Naive B cell (primary cell): ENCODE measurements at regions not wholly inside any gene's neighbourhood (a gene's known extent, or its start where the extent isn't known, plus 50 kb on each side); places are given as distances from the start of the nearest gene placed in this dataset.
"Not testable (repeated sequence)": the region's sequence is repeated elsewhere in the genome, so short reads cannot be mapped to it uniquely, and the experiment has no call there.

Experiments used
- ATAC-seq, 2 donors: fragments of 150-1000 bp; cut with Tn5 transposase; 2 replicates each; pipeline ENCODE4 v1.10.0; 2021; ENCODE audit warnings: low read depth in 2 of 2, mild to moderate bottlenecking in 2 of 2, moderate library complexity in 2 of 2
- DNase-seq: peaks from one replicate; pipeline ENCODE4 v3.0.0; 2022
- H3K27ac Mint-ChIP-seq, 6 donors: one replicate each; pipeline ENCODE4 v1.8.0; 2020 to 2022; ENCODE audit warnings: mild to moderate bottlenecking in 6 of 6, mixed read lengths in 6 of 6, moderate library complexity in 5 of 6, inconsistent platforms in 2 of 6
- H3K27me3 Mint-ChIP-seq, 3 donors: one replicate each; pipeline ENCODE4 v1.8.0; 2021 to 2022; ENCODE audit warnings: mixed read lengths in 3 of 3, mild to moderate bottlenecking in 1 of 3
- H3K36me3 Mint-ChIP-seq, 2 donors: one replicate each; pipeline ENCODE4 v1.8.0; 2020 to 2022; ENCODE audit warnings: mixed read lengths in 2 of 2, inconsistent platforms in 1 of 2, mild to moderate bottlenecking in 1 of 2
- H3K4me1 Mint-ChIP-seq, 3 donors: one replicate each; pipeline ENCODE4 v1.8.0; 2020 to 2022; ENCODE audit warnings: mixed read lengths in 3 of 3, inconsistent platforms in 1 of 3, mild to moderate bottlenecking in 1 of 3, moderate library complexity in 1 of 3
- H3K4me3 Mint-ChIP-seq, 8 donors: one replicate each; pipeline ENCODE4 v1.8.0; 2020 to 2022; ENCODE audit warnings: mild to moderate bottlenecking in 8 of 8, mixed read lengths in 8 of 8, moderate library complexity in 8 of 8, inconsistent platforms in 2 of 8
- H3K9me3 Mint-ChIP-seq, 7 donors: one replicate each; pipeline ENCODE4 v1.8.0; 2020 to 2022; ENCODE audit warnings: mixed read lengths in 7 of 7, mild to moderate bottlenecking in 5 of 7, inconsistent platforms in 2 of 7, moderate library complexity in 1 of 7

DNA sequence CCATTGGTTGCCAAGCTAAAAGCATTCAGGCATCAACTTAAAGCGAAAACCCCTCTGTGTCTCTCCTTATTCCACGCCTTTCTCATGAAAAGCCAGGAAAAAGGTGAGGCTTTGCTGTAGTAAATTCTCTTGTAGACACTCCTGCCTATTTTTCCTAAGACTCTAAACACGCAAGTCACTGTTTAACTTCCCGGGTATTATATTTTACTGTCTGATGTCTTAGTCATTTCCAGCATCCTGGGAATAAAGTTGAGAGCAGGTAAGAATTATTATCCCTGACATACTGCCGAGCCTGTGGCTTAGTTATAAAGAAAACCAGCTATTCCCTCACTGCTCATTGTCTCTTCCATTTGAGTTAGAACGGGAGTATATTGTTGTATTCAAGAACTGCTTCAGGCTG, 112.4 kb upstream of the GATA6 start:
- Mint-ChIP-seq H3K4me1 (no peaks in the 10 kb centered on the region), H3K36me3 (no peaks in the 10 kb centered on the region), H3K9me3 (peaks cover 0 to 13% (median 3%) of the 10 kb centered on the region in 7 donors), H3K27ac (no peak overlapping the region), H3K4me3 (no peak overlapping the region), H3K27me3 (no peaks in the 10 kb centered on the region)
- DNase-seq (no peak), ATAC-seq (no peak)

- Mint-ChIP-seq H3K27me3 (no peaks in the 10 kb centered on the region), H3K9me3 (peaks cover 0 to 12% (median 3%) of the 10 kb centered on the region in 7 donors), H3K4me1 (no peaks in the 10 kb centered on the region), H3K27ac (no peak overlapping the region), H3K4me3 (no peak overlapping the region), H3K36me3 (no peaks in the 10 kb centered on the region)
- DNase-seq (no peak), ATAC-seq (no peak)
These were observed 111.4 kb upstream of the GATA6 start for GRCh38 chr18:22057908-22058527.

GRCh38 chr18:22060361-22060760, 109.0 kb upstream of the GATA6 start:
- no peak for ATAC-seq
- no peak for DNase-seq
- Mint-ChIP-seq H3K4me3 (no peak overlapping the region), H3K36me3 (no peaks in the 10 kb centered on the region), H3K4me1 (no peaks in the 10 kb centered on the region), H3K27me3 (no peaks in the 10 kb centered on the region), H3K9me3 (peaks cover 0 to 9% (median 2%) of the 10 kb centered on the region in 7 donors), H3K27ac (no peak overlapping the region)

GRCh38 chr18:22063102-22063501, 106.3 kb upstream of the GATA6 start:
- no peak for DNase-seq
- no peak for ATAC-seq
- H3K9me3 Mint-ChIP-seq: peaks cover 0 to 10% (median 5%) of the 10 kb centered on the region in 7 donors
- H3K27ac Mint-ChIP-seq: no peak overlapping the region
- no peaks in the 10 kb centered on the region for H3K4me1 Mint-ChIP-seq
- H3K36me3 Mint-ChIP-seq: no peaks in the 10 kb centered on the region
- no peak overlapping the region for H3K4me3 Mint-ChIP-seq
- no peaks in the 10 kb centered on the region for H3K27me3 Mint-ChIP-seq

- Mint-ChIP-seq H3K9me3 (peaks cover 0 to 10% (median 5%) of the 10 kb centered on the region in 7 donors), H3K36me3 (no peaks in the 10 kb centered on the region), H3K27me3 (no peaks in the 10 kb centered on the region), H3K4me1 (no peaks in the 10 kb centered on the region), H3K4me3 (no peak overlapping the region), H3K27ac (no peak overlapping the region)
- no peak for ATAC-seq
- DNase-seq: no peak
These were observed 105.7 kb upstream of the GATA6 start for GRCh38 chr18:22063672-22064071.

DNA sequence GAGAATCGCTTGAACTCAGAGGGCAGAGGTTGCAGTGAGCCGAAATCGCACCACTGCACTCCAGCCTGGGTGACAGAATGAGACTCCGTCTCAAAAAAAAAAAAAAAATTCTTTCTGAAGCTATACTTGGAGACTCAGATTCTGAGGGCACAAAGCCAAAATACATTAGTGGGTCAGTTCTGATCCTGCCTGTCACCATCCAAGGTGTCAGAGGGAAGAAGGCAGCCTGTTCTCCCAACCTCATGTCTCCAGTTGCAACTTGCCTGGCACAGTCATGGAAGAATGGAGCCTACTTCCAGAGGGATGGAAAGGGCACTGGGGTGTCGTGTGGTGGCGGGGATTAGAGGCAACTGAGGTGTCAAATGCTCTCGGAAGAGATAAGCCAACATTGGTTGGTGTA, 104.8 kb upstream of the GATA6 start:
- H3K27me3 Mint-ChIP-seq: no peaks in the 10 kb centered on the region
- no peak overlapping the region for H3K27ac Mint-ChIP-seq
- H3K4me1 Mint-ChIP-seq: no peaks in the 10 kb centered on the region
- ATAC-seq (no peak), DNase-seq (no peak)
- H3K9me3 Mint-ChIP-seq: peaks cover 0 to 10% (median 6%) of the 10 kb centered on the region in 7 donors
- no peak overlapping the region for H3K4me3 Mint-ChIP-seq
- no peaks in the 10 kb centered on the region for H3K36me3 Mint-ChIP-seq

DNA sequence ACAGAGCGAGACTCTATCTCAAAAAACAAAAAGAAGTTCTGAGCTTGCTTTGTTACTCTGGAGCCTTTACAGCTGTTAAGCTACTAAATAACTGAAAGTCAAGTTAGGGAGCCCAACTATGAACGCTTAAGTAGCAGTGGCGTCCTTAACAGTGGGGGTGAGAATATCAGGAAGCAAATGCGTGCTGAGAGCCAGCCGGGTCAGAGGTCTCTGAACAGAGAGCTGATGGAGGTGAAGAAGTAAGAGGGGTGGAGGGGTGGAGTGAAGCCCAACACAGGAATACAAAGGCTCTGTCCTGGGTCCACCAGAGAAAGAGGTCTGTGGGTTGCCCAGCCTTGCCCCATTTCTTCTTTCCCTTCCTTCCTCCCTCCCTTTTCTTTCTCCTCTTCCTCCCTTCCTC, 104.1 kb upstream of the GATA6 start:
- ATAC-seq (no peak), DNase-seq (no peak)
- Mint-ChIP-seq H3K36me3 (no peaks in the 10 kb centered on the region), H3K27ac (no peak overlapping the region), H3K4me1 (no peaks in the 10 kb centered on the region), H3K4me3 (no peak overlapping the region), H3K9me3 (peaks cover 0 to 14% (median 6%) of the 10 kb centered on the region in 7 donors), H3K27me3 (no peaks in the 10 kb centered on the region)

GRCh38 chr18:22066083-22066485, 103.3 kb upstream of the GATA6 start:
- H3K4me1 Mint-ChIP-seq: no peaks in the 10 kb centered on the region
- H3K27me3 Mint-ChIP-seq: no peaks in the 10 kb centered on the region
- H3K4me3 Mint-ChIP-seq: peak overlapping the region in 1 of 8 donors; percentile 29
- no peak for DNase-seq
- no peak overlapping the region for H3K27ac Mint-ChIP-seq
- peaks cover 0 to 16% (median 6%) of the 10 kb centered on the region in 7 donors for H3K9me3 Mint-ChIP-seq
- ATAC-seq: no peak
- H3K36me3 Mint-ChIP-seq: no peaks in the 10 kb centered on the region

DNA sequence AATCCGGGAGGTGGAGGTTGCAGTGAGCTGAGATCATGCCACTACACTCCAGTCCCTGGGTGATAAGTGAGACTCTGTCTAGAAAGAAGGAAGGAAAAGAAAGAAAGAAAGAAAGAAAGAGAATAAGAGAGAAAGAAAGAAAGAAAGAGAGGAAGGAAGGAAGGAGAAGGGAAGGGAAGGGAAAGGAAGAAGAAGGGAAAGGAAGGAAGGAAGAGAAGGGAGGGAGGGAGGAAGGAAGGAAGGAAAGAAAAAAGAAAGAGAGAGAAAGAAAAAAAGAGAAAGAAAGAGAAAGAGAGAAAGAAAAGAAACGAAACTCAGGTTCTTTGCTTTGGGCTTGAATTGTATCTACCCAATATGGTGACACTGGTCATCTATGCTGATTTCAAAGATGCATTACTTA, 102.3 kb upstream of the GATA6 start:
- DNase-seq (no peak), ATAC-seq (no peak)
- Mint-ChIP-seq H3K4me3 (no peak overlapping the region), H3K27me3 (no peaks in the 10 kb centered on the region), H3K9me3 (peaks cover 0 to 20% (median 7%) of the 10 kb centered on the region in 7 donors), H3K36me3 (no peaks in the 10 kb centered on the region), H3K4me1 (no peaks in the 10 kb centered on the region), H3K27ac (no peak overlapping the region)

- Mint-ChIP-seq H3K27ac (no peak overlapping the region), H3K4me3 (no peak overlapping the region), H3K9me3 (peaks cover 0 to 19% (median 7%) of the 10 kb centered on the region in 7 donors), H3K27me3 (no peaks in the 10 kb centered on the region), H3K4me1 (no peaks in the 10 kb centered on the region), H3K36me3 (no peaks in the 10 kb centered on the region)
- ATAC-seq: no peak
- no peak for DNase-seq
These were observed 101.7 kb upstream of the GATA6 start for GRCh38 chr18:22067682-22068081.

DNA sequence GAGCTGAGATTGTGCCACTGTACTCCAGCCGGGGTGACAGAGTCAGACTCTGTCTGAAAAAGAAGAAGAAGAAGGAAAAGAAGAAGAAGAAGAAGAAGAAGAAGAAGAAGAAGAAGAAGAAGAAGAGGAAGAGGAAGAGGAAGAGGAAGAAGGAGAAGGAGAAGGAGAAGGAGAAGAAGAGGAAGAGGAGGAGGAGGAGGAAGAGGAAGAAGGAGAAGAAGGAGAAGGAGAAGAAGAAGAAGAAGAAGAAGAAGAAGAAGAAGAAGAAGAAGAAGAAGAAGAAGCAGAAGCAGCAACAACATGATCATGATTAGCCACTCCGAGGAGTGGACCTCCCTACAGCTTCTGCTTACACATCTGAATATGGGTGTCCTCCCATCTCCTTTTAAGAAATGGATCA, 100.6 kb upstream of the GATA6 start:
- not testable (repeated sequence) for H3K4me1 Mint-ChIP-seq, ATAC-seq, DNase-seq, H3K4me3 Mint-ChIP-seq, H3K36me3 Mint-ChIP-seq, H3K27ac Mint-ChIP-seq, H3K27me3 Mint-ChIP-seq
- peaks cover 0 to 18% (median 7%) of the 10 kb centered on the region in 7 donors for H3K9me3 Mint-ChIP-seq

- no peak overlapping the region for H3K4me3 Mint-ChIP-seq
- ATAC-seq: no peak
- H3K36me3 Mint-ChIP-seq: no peaks in the 10 kb centered on the region
- no peaks in the 10 kb centered on the region for H3K27me3 Mint-ChIP-seq
- H3K9me3 Mint-ChIP-seq: peaks cover 0 to 15% (median 5%) of the 10 kb centered on the region in 7 donors
- DNase-seq: no peak
- no peaks in the 10 kb centered on the region for H3K4me1 Mint-ChIP-seq
- no peak overlapping the region for H3K27ac Mint-ChIP-seq
These were observed 99.5 kb upstream of the GATA6 start for GRCh38 chr18:22069916-22070315.

DNA sequence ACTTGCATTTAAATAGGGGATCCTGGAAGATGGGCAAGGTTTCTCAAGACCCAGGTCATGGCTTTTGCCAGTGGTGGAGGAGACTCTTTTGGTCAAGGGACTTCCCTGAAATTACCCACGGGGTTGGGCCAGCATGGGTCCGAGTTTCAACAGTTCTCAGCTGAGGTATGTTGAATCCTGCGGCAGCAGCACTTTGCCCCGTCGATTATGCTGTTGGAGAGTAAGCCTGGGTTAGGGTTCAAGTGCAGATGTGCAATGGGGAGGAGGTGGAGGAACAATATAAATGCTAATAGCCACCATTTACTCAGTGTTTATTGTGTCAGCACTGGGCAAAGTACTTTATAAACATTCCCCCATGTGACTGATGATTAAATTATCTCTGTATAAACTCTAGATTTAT, 96.0 kb upstream of the GATA6 start:
- ATAC-seq (no peak), DNase-seq (no peak)
- no peaks in the 10 kb centered on the region for H3K36me3 Mint-ChIP-seq
- H3K4me1 Mint-ChIP-seq: no peaks in the 10 kb centered on the region
- peaks cover 0 to 14% (median 2%) of the 10 kb centered on the region in 7 donors for H3K9me3 Mint-ChIP-seq
- H3K27ac Mint-ChIP-seq: peak overlapping the region in 1 of 6 donors; percentile 21
- H3K4me3 Mint-ChIP-seq: no peak overlapping the region
- no peaks in the 10 kb centered on the region for H3K27me3 Mint-ChIP-seq

GRCh38 chr18:22074282-22075070, 94.9 kb upstream of the GATA6 start:
- no peaks in the 10 kb centered on the region for H3K4me1 Mint-ChIP-seq
- no peak for ATAC-seq
- no peak for DNase-seq
- peaks cover 0 to 13% (median 2%) of the 10 kb centered on the region in 7 donors for H3K9me3 Mint-ChIP-seq
- H3K4me3 Mint-ChIP-seq: no peak overlapping the region
- H3K36me3 Mint-ChIP-seq: no peaks in the 10 kb centered on the region
- no peaks in the 10 kb centered on the region for H3K27me3 Mint-ChIP-seq
- no peak overlapping the region for H3K27ac Mint-ChIP-seq
